ENCODE measurements at regions not wholly inside any gene's neighbourhood (a gene's known extent, or its start where the extent isn't known, plus 50 kb on each side); places are given as distances from the start of the nearest gene placed in this dataset.

- no peaks in the 10 kb centered on the region for H3F3A ChIP-seq (replicated peaks; ENCODE audit: insufficient read depth)
- H3K36me3 ChIP-seq (replicated peaks in 1 of 2; ENCODE audit: control insufficient read depth in 1 of 2, insufficient read depth in 2 of 2, low read length in 1 of 2) = no peaks in the 10 kb centered on the region
- WGBS (ENCODE audit: low lambda C conversion rate) = 91% methylated on average over 10 of the region's 10 CpGs
- no peak overlapping the region for H3K4me2 ChIP-seq
- H3K4me3 ChIP-seq (ENCODE audit: low read depth in 2 of 2, low read length in 1 of 2) = no peak overlapping the region
- no peak for DNase-seq
- no peaks in the 10 kb centered on the region for H3K79me2 ChIP-seq (ENCODE audit: insufficient read depth)
- ChIA-PET POLR2A (no interaction called here), CTCF (no interaction called here)
- H3K9me2 ChIP-seq = no peaks in the 10 kb centered on the region
- H3K27ac ChIP-seq (ENCODE audit: low read depth in 2 of 2, low read length in 1 of 2) = no peak overlapping the region
- no peaks in the 10 kb centered on the region for H3K4me1 ChIP-seq (ENCODE audit: control insufficient read depth in 1 of 2, insufficient read depth in 2 of 2, low read depth in 1 of 2, low read length in 1 of 2)
- no peak overlapping the region for H3K9ac ChIP-seq
- no peaks in the 10 kb centered on the region for H3K9me3 ChIP-seq
- H2AFZ ChIP-seq (ENCODE audit: low read depth) = no peak overlapping the region
- no peaks in the 10 kb centered on the region for H3K27me3 ChIP-seq (ENCODE audit: insufficient read depth)
- H4K20me1 ChIP-seq (ENCODE audit: insufficient read depth) = no peaks in the 10 kb centered on the region
- TF ChIP-seq ELF1 (IDR thresholded peaks at IDR 0.05) (no peak), PBX3 (IDR thresholded peaks at IDR 0.05) (no peak), CTCF (IDR thresholded peaks at IDR 0.05) (no peak), IRF3 (IDR thresholded peaks at IDR 0.05; ENCODE audit: low read depth, low read length) (no peak), USF2 (IDR thresholded peaks at IDR 0.05; ENCODE audit: borderline replicate concordance, low read depth, low read length) (no peak), POLR2AphosphoS5 (IDR thresholded peaks at IDR 0.05; ENCODE audit: low read depth, low read length) (no peak), RXRA (IDR thresholded peaks at IDR 0.05; ENCODE audit: borderline replicate concordance, low read depth) (no peak), CHD2 (IDR thresholded peaks at IDR 0.05; ENCODE audit: low read length, partially characterized antibody) (no peak), JUND (IDR thresholded peaks at IDR 0.05) (no peak), NFIC (IDR thresholded peaks at IDR 0.05; ENCODE audit: borderline replicate concordance) (no peak), REST (IDR thresholded peaks at IDR 0.05; ENCODE audit: low read depth, low read length) (no peak), EP300 (IDR thresholded peaks at IDR 0.05; ENCODE audit: borderline replicate concordance in 1 of 2, low read depth in 1 of 2, low read length in 1 of 2) (no peak), FOSL2 (IDR thresholded peaks at IDR 0.05; ENCODE audit: borderline replicate concordance, low read depth) (no peak)
Measured at GRCh38 chr5:121164632-121165031, 687.0 kb upstream of the FTMT start.

Data from SK-N-SH (cell line).